HUDEP-2 (cell line): ENCODE measurements at regions not wholly inside any gene's neighbourhood (a gene's known extent, or its start where the extent isn't known, plus 50 kb on each side); places are given as distances from the start of the nearest gene placed in this dataset.

Source experiments
- DNase-seq, 76 experiments: peaks; one replicate each; lab custom pipeline; 2025; ENCODE audit not compliant: unreplicated experiment in 76 of 76; lab: John Stamatoyannopoulos, UW

DNA sequence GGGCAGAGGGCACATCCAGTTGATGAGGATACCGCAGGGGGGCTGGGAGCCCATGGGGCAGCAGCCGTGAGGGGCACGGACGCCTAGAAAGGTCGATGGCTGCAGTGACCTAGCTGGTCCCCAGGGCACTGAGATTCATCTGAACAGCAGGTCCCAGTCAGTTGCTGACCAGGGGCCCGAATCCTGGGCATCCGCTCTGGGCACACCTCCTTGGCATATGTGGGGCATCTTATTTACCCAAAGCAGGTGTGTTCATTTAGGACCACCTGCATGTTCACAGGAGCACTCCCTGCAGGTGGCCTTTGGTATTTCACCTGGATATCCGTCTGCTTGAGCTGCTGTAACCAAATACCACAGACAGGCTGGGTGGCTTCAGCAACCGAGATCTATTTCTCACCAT lies 72.0 kb upstream of the ODC1 start:
- DNase-seq = peak in 1 of 76 experiments; percentile 13

DNA sequence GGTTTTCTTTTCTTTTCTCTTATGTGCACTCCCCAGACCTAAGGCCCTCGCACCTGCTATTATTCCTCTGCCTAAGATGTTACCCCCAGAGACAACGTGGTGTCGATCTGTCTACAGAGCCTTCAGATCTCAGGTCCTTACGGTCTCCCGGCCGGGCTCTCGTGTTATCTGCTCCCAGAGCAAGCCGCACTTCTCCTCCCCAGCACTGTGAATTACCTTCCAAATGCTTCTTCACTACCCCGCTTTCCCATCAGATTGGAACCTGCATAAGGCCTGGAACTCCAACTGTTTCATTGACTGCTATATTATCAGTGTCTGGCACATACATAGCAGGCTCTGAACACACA lies 71.2 kb upstream of the ODC1 start:
- peak in 1 of 76 experiments; percentile 5 for DNase-seq

DNA sequence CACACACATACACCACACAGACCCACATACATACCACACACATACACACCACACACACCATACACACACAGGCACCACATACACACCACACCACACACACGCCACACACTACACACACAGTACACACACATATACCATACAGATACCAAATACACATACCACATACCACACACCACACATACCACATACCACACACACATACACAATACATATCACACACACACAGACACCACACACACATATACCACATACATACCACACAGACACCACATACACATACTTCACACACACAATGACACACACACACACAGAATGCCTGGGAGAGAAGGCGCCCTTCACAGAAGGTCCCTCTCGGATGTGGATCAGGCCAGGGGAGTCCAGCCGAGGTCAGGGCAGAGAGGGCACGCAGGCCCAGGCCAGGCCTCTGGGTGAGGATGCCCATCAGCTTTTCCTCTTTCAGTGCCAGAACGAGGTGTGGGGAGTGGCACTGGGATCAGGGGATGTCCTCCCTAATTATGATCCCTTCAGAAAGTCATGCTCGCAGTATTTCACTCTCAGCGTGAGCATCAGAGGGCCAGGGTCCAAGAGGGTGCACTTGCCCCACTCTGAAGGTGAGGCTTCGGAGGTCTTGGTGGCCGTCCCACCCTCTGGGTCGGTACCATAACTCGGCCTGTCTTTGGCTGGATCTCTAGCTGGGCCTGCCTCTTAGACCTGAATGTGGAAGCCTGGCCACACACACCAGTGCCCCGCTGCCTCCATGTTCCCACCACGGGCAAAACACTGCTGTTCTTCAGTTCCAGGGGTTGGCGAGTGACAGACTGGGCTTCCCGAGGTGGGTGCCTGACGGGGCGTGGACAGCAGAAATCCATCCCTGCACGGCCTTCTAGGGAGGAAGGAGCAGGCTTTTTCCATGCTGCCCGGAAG lies 70.6 kb upstream of the ODC1 start:
- DNase-seq = no peak

DNA sequence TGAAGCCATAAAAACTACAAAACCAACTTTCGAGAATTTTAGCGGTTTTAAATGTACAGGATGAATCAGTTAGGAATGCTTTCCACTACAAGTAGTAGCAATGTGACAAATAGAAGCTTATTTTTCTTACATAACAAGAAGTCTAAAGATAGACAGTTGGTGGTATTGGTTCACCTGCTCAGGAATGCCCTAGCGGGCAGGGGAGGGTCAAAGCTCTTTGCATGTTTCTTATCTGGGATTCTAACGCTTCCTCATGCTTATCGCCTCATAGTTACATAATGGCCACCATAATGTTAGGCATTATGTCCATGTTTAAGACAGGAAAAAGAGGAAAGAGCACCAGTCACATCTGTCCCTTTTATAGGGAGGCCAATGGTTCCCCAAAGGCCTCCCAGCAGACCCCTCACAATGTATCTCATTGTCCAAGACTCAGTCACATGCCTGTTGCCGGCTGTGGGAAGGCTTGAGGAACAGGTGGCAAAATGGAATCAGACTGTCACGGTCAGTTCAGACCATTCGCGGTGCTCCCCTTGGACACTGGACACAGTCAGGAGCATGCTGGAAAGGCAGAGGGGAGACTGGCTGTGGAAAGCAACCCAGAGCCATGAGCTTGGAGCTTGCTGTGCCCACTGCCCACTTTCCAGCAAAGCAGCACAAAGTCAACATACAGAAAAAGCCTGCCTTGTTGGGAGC lies 69.4 kb upstream of the ODC1 start:
- no peak for DNase-seq

DNA sequence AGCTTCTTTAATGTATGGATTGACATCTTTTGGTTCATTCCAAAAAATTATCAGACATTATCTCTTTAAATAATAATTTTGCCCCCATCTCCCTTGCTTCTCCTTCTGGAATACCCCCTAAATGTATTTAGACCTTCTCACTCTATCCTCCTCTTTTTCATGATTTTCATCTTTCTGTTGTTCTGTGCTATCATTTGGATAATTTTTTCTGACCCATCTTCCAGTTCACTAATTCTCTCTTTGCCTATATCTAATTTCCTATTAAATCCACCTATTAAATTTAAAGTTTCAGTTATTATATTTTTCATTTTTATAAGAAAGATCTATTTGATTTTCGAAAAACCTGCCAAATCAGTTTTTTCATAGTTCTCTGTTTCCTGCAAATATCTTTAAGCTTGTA lies 67.8 kb upstream of the ODC1 start:
- no peak for DNase-seq

DNA sequence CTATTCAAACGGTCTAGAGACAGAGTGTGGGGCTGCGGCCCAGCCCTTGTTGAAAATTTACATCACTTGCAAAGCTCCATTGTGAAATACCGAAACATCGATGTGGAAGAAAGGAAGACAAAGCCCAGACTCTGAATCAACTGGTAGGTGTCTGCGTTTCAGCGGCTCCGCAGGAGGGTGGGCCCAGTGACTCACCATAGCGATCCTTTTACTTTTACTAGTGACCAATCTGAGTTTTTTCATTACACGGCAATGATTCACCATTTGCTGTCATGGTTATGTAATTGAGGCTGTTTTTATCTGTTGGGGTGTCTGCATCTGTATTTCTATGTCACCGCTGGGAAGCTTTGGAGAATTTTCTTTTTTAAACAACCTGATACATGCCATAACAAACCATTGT lies 66.6 kb upstream of the ODC1 start:
- DNase-seq = no peak

DNA sequence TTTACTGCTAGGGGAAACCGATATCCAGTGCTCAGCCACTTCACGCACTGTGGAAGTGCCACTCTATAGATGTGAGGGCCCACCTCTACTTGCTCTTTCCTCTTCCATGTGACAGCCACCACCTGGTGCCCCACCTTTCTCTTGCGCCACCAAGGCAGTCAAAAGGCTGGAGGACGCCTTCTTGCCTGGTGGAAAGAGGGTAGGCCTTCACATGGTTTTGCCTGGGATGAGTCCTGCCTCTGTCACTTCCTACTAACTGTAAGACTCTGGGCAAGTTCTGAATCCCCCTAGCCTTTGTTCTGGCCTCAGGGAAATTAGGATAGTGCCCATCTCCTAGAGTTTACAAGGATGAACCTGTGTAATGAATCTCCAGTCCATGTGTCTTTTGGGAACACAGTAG lies 66.1 kb upstream of the ODC1 start:
- DNase-seq = no peak

DNA sequence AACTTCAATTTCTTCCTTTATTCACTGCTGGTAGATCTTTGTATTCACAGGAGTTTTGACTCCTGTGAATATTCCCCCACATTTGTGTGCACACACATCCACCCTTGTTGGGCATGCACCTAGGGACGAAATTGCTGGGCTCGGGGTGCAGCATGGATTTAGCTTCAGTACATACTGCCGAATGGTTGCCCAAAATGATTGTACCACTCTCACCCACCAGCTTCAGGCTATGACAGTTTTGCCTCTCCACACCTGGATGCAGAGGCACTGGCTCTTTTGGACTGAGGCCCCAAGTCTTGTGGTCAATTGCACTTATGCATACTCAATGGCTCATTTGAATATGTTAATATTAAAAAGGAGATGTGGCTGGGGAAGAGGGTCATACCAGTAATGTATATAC lies 65.1 kb upstream of the ODC1 start:
- no peak for DNase-seq

DNA sequence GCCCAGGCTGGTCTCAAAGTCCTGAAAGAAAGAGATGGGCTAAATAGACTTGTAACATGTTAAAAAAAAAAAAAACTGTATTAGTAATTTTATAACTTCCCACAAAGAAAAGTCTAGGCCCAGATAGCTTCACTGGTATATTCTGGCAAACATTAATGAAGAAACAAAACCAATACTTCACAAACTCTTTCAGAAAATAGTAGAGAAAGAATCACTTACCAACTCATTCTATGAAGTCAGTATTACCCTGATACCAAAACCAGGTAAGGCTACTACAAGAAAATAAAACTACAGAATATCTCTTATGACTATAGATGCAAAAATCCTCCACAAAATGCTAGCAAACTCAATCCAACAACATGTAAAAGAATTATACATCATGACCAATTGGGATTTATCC lies 59.9 kb upstream of the ODC1 start:
- no peak for DNase-seq

DNA sequence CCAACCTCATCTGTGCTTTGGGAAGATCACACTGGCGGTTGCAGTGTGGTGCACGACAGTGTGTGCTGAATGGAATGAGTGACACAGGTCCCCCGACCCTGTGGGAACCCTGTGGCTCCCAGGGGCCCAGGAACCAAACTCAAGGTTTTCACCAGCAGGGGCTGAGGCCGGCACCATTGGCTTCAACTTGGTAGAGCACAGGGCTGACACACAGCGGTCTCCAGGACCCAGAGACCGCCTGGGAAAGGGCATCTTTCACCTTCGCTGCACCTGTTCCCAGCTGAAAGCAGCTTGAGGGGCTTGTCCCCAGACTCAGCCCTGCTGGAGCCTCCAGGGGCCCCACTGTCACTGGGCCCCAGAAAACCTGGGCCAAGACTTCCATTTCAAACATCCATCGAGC lies 59.0 kb upstream of the ODC1 start:
- DNase-seq = no peak

DNA sequence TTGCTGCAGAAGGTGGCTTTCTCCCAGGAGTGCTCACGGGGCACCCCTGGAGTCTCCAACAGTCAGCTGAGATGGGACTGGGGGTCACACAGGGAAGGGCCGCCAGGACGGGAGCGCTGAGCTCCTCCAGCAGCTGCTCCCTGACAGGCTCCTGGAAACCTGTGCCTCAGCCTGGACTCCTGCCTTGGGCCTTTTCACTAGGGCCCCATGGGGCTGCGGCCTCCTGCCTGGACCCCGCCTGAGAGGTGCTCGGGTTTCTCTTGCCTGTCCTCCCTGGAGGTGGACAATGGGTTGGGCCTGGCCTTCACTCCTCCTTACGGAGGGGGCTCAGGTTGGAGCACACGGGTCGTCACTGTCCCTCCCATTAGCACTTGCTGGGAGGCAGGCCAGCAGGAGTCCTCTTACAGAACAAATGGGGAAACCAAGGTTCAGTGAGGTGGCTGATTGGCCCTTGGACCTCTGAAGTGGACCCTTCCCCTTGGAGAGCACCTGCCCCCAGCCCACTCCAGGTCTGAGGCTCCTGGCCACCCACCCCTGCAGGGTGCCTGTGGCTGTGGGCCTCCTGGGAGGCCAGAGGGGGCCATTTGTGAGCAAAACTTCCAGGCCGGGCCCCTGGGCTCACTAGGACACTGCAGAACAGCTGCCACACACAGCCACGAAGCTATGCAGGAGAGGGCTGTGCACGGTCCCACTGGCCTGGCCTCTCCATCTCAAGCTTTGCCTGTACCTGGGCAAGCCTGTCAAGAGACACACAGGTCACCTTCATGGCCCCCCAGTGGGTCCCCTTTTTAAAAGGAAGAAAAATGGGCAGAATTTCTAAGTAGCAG lies 57.1 kb upstream of the ODC1 start:
- DNase-seq = no peak

DNA sequence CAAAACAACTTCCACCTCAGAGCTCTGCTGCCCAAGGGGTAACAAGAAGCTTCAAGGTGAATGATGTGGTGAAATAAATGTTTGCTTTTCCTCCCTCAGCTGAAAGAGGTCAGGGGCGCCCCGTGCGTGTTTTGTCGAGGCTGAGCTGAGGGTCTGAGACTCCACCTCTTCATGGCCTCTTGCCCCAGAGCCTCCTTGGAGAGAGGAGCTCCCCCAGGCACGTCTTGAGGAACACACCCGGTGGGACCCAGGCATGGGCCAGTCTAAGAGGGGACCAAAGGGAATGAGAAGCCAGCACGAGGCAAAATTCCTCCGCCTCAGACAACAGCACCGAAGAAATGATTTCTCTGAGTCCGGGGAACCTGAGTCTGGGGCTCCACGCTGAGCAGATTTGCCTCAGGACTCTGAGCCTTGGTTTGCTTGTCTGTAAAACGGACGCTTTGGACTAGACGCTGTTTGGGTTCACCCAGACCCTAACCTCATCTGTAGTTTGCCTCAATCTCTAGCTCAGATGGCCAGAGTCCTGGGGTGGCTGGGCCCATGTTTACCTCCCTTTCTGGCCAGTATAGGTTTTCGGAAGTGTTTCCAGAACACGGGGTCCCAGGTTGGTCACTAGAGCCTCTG lies 56.4 kb upstream of the ODC1 start:
- DNase-seq = no peak

DNA sequence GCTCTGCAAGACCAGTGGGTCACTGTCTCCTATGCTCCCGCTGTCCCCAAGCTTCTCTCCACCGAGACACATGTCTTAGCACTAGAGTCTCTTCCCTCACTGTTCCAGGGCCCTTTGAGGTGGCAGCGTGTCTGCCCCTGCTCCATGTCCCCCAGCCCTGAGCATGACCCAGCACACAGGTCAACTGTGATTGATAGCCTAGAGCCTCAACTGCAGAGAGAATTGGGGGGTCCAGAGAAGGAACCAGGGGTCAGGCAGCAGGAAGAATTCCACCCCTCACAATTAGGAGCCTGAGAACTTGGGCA lies 54.6 kb upstream of the ODC1 start:
- DNase-seq = no peak

DNA sequence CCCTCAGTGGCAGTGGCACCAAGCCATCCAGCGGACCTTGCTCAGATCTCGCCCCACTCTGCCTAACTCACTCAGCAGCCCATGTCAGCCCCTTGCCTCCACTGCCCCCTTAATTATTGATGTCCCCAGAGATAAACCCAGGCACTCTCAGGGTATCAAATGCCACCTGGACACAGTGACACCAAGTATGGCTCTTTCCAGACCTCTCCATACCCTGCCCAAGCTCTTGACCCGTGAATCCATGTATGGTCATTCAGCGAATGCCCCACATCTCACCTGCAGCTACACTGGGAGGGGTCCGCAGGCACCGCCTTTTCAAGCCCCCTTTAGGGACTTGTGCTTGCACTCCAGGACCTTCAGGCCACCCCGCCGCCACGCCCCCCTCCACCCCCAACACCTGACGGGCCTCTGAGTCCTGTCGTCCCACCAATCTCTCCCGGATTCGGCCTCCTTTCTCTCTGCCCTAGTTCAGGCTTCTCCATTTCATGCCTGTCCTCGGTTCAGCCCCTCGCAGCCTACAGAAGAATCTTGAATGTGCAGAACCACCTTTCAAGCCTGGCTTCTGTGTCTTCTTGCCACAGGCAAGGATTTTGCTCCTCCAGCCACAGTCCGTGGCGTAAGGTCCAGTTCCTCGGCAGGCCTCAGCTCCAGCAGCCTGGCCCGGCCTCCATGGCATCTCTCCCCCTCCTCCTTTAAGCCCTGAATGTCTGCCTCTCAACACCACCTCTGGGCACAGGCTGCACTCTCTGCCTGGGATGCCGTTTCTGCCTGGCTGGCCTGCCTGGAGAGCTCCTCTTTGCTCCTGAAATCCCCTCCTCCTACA lies 54.1 kb upstream of the ODC1 start:
- DNase-seq = no peak

DNA sequence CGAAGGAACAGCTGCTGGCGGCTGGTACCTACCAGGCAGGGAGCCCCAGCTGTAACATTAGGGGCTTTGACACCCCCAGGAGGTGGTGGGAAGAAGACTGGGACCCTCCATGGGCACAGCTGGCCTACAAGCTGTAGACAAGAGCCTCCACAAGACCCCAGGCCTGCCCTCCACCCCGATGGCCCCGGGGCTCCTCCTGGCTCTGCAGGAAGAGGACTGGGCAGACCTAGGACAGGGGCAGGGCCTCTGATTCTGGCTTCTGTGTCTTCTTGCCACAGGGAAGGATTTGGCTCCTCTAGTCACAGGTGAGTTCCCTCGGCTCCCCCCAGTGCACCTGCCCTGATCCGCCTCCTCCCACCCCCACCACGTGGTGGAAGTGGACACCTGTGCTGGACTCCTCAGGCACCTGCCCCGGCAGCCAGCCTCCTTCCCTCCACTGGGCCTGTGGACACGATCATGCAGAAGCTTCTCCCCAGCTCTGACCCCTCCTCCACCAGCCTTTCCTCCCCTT lies 53.4 kb upstream of the ODC1 start:
- no peak for DNase-seq

DNA sequence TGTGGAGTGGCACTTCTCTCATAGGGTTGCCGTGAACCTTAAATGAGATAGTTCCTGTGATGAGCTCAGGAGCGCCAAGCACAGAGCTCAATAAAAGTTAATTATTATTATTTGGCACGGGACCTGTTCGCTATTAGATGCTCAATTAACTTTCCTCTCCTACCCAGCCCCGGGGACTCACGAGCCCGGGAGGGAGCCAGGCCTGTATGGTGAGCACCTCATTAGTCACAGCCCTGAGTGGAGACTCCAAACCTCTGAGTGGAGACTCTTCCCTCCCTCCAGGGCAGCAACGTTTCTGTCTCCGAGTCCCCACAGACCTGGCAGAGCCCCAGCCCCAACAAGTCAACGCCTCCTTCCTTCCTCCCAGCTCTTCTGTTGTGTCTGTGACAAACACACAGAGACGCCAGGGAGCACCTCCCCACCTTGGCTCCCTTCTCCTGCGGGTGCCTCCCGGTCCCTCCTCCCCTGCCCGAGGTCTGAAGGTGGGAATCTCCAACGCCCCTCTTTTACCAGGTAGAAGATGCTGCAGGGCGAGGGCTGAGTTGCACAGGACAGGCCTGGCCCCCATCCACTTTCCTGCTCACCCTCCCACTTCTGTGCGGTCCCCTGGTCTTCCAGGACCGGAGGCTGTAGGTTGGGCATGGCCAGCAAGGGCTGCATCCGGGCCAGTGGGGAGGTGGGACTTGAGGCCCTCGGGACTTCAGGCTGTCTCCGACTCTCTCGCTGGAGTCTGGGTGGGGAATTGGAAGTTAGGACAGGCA lies 52.7 kb upstream of the ODC1 start:
- DNase-seq = peak in 1 of 76 experiments; percentile 3

DNA sequence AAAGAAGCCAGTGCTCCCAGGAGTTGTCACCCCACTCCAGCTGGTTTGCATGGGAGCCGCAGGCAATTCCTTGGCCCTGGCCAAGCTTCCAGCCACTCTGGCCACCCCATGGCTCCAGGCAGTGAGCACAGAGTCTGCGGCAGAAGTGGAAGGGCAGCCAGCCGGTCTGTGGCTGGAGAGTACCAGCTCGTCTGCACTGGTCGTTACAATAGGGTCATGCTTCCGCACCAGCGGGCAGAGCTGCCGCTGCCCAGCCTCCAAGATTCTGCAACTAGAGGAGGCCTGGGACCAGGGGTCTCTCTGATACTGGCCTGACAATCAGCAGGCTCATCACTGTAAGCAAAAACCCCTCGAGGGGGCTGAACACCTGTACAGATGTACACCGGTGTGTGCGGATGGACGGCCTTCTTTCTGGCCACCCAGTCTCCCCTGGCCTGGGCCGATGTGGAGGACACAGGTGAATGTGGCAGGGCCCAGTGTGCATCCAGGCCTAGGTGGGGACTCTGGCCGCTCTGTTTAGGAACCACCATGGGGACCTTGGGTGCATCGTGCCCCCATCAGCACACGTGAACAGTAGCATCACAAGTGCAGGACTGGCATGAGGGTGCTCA lies 51.9 kb upstream of the ODC1 start:
- DNase-seq = no peak

DNA sequence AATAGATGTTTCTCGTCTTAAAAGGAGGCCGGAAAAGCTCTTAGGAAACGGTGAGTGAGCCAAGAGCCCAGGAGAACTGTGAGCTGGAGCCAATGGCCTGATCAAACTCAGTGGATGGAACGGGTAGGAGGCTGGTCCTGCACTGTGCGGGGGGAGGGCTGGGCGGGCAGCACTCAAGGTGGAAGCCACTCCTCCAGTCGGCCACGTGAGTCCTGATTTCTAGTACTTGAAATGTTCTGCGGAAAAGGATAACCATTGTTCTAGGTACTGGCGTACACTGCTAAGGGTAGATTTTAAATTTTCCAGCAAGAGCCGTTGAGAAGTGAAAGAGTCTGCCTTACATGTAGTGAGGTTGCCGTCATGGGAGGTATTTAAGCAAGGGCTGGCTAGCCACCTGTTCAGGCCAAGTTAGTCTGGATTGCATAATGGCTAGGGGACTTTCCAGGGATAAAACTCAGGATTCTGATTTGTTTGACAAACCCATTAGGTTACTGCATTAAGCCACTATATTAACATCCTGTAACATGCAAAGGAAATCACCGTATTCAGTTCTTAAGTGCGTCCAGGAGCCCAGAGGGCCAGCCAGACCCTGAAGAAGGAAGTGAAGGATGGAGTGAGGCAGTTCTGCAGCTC lies 51.3 kb upstream of the ODC1 start:
- DNase-seq = no peak
